Endothelial cell of umbilical vein (primary cell): ENCODE measurements at regions not wholly inside any gene's neighbourhood (a gene's known extent, or its start where the extent isn't known, plus 50 kb on each side); places are given as distances from the start of the nearest gene placed in this dataset.
A peak's percentile ranks its signal among the peaks of the same experiment; 100 is the strongest.

Source experiments
- BruUV-seq: library from RNA; stranded (reverse); fragments of 400-500 nt; replicated peaks from 2 replicates; lab custom pipeline; 2021; lab: Mats Ljungman, UMichigan
- CTCF ChIA-PET: fragments of 300-600, 350-600 bp; sonication (Branson Sonifier 250); formaldehyde crosslinking; loops from one replicate; lab custom pipeline; 2021; ENCODE audit warnings: antibody characterized with exemption, inconsistent platforms; lab: Charles Lee
- POLR2A ChIA-PET: fragments of 300-600, 350-600 bp; sonication (Branson Sonifier 250); formaldehyde crosslinking; loops from one replicate; lab custom pipeline; 2021; ENCODE audit warnings: antibody characterized with exemption, inconsistent platforms; lab: Charles Lee
- DNase-seq: peaks from one replicate; pipeline ENCODE4 v3.0.0-alpha.2; 2011; ENCODE audit warnings: low read depth, low spot score
- FAIRE-seq: peaks from 2 replicates; lab custom pipeline; 2011; peaks lifted over from hg19 to GRCh38; lab: Jason Lieb, UNC
- H2AFZ ChIP-seq: 2 replicates; pipeline ENCODE4 v1.6.0; 2012; ENCODE audit warnings: low read depth, low read length, control low read depth, inconsistent platforms
- H3K27ac ChIP-seq: 2 replicates; pipeline ENCODE4 v1.5.1; 2011; ENCODE audit warnings: low read depth, mild to moderate bottlenecking, control low read depth, low read length, moderate library complexity; ENCODE audit not compliant: insufficient read depth
- H3K27me3 ChIP-seq, 2 experiments: 2 replicates each; pipeline versions ENCODE4 v1.6.0 to v1.6.1; 2011; ENCODE audit warnings: low read length in 2 of 2, mixed read lengths in 1 of 2; ENCODE audit not compliant: control insufficient read depth in 2 of 2, insufficient read depth in 2 of 2
- H3K36me3 ChIP-seq, 2 experiments: 2 replicates in 1 of 2; 3 replicates in 1 of 2; pipeline ENCODE4 v1.5.1; 2011; ENCODE audit warnings: low read length in 2 of 2, mild to moderate bottlenecking in 1 of 2, moderate library complexity in 1 of 2; ENCODE audit not compliant: control insufficient read depth in 2 of 2, insufficient read depth in 2 of 2; ENCODE audit errors: extremely low read depth in 1 of 2
- H3K4me1 ChIP-seq: 3 replicates; pipeline ENCODE4 v1.5.1; 2011; ENCODE audit warnings: mild to moderate bottlenecking, low read length; ENCODE audit not compliant: control insufficient read depth, insufficient read depth; ENCODE audit errors: extremely low read depth
- H3K4me2 ChIP-seq: 2 replicates; pipeline ENCODE4 v1.6.1; 2011; ENCODE audit warnings: low read length, control low read depth, mixed read lengths; ENCODE audit not compliant: insufficient read depth
- H3K4me3 ChIP-seq, 3 experiments: fragments of 200-600 bp in 1 of 3; sonication (generic), shearing (Covaris generic) in 1 of 3; replicated peaks in 1 of 3; 2 replicates each; pipeline ENCODE4 v1.5.1; 2011 to 2016; ENCODE audit warnings: control low read depth in 3 of 3, low read length in 3 of 3, mild to moderate bottlenecking in 2 of 3, inconsistent platforms in 1 of 3, low read depth in 1 of 3, moderate library complexity in 1 of 3; ENCODE audit not compliant: insufficient read depth in 1 of 3
- H3K79me2 ChIP-seq: 2 replicates; pipeline ENCODE4 v1.6.0; 2012; ENCODE audit warnings: low read length, inconsistent platforms; ENCODE audit not compliant: control insufficient read depth, insufficient read depth
- H3K9ac ChIP-seq: replicated peaks from 2 replicates; pipeline ENCODE3; 2011; ENCODE audit warnings: low read length, control low read depth; ENCODE audit not compliant: insufficient read depth; ENCODE audit errors: extremely low read depth
- H3K9me1 ChIP-seq: replicated peaks from 3 replicates; pipeline ENCODE4 v1.6.0; 2011; ENCODE audit warnings: mild to moderate bottlenecking, low read length; ENCODE audit not compliant: control insufficient read depth, insufficient read depth; ENCODE audit errors: extremely low read depth
- H3K9me3 ChIP-seq: replicated peaks from 2 replicates; pipeline ENCODE4 v1.5.1; 2012; ENCODE audit warnings: low read length, inconsistent platforms; ENCODE audit not compliant: control insufficient read depth, insufficient read depth
- H4K20me1 ChIP-seq: replicated peaks from 2 replicates; pipeline ENCODE3; 2011; ENCODE audit warnings: mild to moderate bottlenecking, low read length; ENCODE audit not compliant: control insufficient read depth, insufficient read depth; ENCODE audit errors: extremely low read depth
- EZH2 ChIP-seq: IDR thresholded peaks from 2 replicates; pipeline ENCODE4 v1.6.1; 2012; ENCODE audit warnings: borderline replicate concordance, low read depth, mild to moderate bottlenecking, moderate library complexity, low read length, inconsistent platforms; ENCODE audit not compliant: severe bottlenecking
- FOS ChIP-seq: IDR thresholded peaks from 2 replicates; pipeline ENCODE4 v1.6.1; 2011; ENCODE audit warnings: mild to moderate bottlenecking, low read length, moderate library complexity, borderline replicate concordance; ENCODE audit not compliant: insufficient read depth
- GATA2 ChIP-seq: IDR thresholded peaks from 2 replicates; pipeline ENCODE4 v1.7.0; 2011; ENCODE audit warnings: low read depth, mild to moderate bottlenecking, moderate library complexity, mixed read lengths, low read length; ENCODE audit not compliant: insufficient read length, insufficient read depth
- JUN ChIP-seq: IDR thresholded peaks from 2 replicates; pipeline ENCODE4 v1.6.1; 2011; ENCODE audit warnings: borderline replicate concordance, low read depth; ENCODE audit not compliant: insufficient read length, insufficient read depth
- MYC ChIP-seq: IDR thresholded peaks from one replicate; pipeline ENCODE4 v1.6.1; 2011; ENCODE audit warnings: mild to moderate bottlenecking, low read depth, low read length
- POLR2A ChIP-seq: IDR thresholded peaks from 2 replicates; pipeline ENCODE4 v1.6.1; 2012; ENCODE audit warnings: low read depth, mild to moderate bottlenecking, control low read depth, low read length
- POLR2AphosphoS5 ChIP-seq: IDR thresholded peaks from 2 replicates; pipeline ENCODE4 v1.6.1; 2012; ENCODE audit warnings: low read depth, mild to moderate bottlenecking, control low read depth, low read length, moderate library complexity; ENCODE audit not compliant: insufficient read depth
- dilution Hi-C: fragments of 300-500 bp; cut with MboI; formaldehyde crosslinking; loops from one replicate; pipeline ENCODE4 v1.15.0; 2019; ENCODE audit warnings: low sequenced_read_pairs; ENCODE audit not compliant: extremely low pct_ligation_motif_present
- intact Hi-C: fragments of 100-400 bp; cut with micrococcal nuclease; formaldehyde crosslinking; loops from one replicate; pipeline ENCODE4 v1.10.0; 2022
- TF ChIP-seq, protein P1 (sequence below): IDR thresholded peaks from 2 replicates; pipeline ENCODE4 v1.6.1; 2011; ENCODE audit not compliant: insufficient read depth, insufficient read length
- TF ChIP-seq, protein P2 (sequence below), 2 donors: IDR thresholded peaks; 1 replicate in 1 of 2; 2 replicates in 1 of 2; pipeline ENCODE4 v1.5.1; 2011; ENCODE audit warnings: low read length in 2 of 2, mild to moderate bottlenecking in 2 of 2, moderate library complexity in 2 of 2, control low read depth in 1 of 2, inconsistent platforms in 1 of 2, low read depth in 1 of 2; ENCODE audit not compliant: insufficient read depth in 1 of 2; ENCODE audit errors: extremely low read depth in 1 of 2

DNA sequence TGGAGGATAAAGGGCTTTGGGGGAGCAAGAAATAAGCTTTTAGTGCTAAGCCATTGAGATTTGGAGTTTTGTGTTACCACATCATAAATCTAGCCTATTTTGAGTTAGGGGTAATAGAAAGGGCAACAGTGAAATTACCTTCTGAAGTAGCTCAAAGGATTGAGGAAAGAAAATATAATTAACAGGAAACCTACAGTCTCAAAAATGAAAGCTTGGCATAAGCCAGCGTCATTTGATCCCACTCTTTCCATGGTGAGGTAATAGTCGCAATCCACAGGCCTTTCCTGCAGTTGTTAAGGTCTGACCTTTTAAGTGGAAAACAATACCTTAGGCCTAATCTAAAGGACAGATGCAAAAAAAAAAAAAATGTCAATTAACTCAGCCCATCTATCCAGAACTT lies 182.7 kb downstream of the UXS1 start:
- no peaks in the 10 kb centered on the region for H4K20me1 ChIP-seq

More for the DNA sequence above, 182.7 kb downstream of the UXS1 start:
- no peak overlapping the region for H3K4me2 ChIP-seq
- H2AFZ ChIP-seq: no peak overlapping the region
- dilution Hi-C loops (no loop called here), intact Hi-C loops (no loop called here)
- TF ChIP-seq POLR2A (no peak), GATA2 (no peak), FOS (no peak), MYC (no peak), POLR2AphosphoS5 (no peak), JUN (peak; percentile 22), EZH2 (no peak)
- TF ChIP-seq, protein P1, sequence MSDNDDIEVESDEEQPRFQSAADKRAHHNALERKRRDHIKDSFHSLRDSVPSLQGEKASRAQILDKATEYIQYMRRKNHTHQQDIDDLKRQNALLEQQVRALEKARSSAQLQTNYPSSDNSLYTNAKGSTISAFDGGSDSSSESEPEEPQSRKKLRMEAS: no peak
- TF ChIP-seq, protein P2, sequence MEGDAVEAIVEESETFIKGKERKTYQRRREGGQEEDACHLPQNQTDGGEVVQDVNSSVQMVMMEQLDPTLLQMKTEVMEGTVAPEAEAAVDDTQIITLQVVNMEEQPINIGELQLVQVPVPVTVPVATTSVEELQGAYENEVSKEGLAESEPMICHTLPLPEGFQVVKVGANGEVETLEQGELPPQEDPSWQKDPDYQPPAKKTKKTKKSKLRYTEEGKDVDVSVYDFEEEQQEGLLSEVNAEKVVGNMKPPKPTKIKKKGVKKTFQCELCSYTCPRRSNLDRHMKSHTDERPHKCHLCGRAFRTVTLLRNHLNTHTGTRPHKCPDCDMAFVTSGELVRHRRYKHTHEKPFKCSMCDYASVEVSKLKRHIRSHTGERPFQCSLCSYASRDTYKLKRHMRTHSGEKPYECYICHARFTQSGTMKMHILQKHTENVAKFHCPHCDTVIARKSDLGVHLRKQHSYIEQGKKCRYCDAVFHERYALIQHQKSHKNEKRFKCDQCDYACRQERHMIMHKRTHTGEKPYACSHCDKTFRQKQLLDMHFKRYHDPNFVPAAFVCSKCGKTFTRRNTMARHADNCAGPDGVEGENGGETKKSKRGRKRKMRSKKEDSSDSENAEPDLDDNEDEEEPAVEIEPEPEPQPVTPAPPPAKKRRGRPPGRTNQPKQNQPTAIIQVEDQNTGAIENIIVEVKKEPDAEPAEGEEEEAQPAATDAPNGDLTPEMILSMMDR (IDR thresholded peaks at IDR 0.05; ENCODE audit: extremely low read depth in 1 of 2, insufficient read depth in 1 of 2, low read depth in 1 of 2, low read length in 2 of 2): no peak
- H3K4me1 ChIP-seq: no peaks in the 10 kb centered on the region
- POLR2A ChIA-PET: no interaction called here
- BruUV-seq: no TSS peak
- no peak overlapping the region for H3K27ac ChIP-seq
- H3K36me3 ChIP-seq: no peaks in the 10 kb centered on the region
- H3K9me3 ChIP-seq: no peaks in the 10 kb centered on the region
- no peak overlapping the region for H3K9ac ChIP-seq
- H3K4me3 ChIP-seq: no peak overlapping the region
- DNase-seq (peak; percentile 90), FAIRE-seq (no peak)
- no peaks in the 10 kb centered on the region for H3K27me3 ChIP-seq
- CTCF ChIA-PET: no interaction called here
- H3K79me2 ChIP-seq: no peaks in the 10 kb centered on the region
- H3K9me1 ChIP-seq: no peaks in the 10 kb centered on the region
